NOMO-1 (cell line): ENCODE measurements at regions not wholly inside any gene's neighbourhood (a gene's known extent, or its start where the extent isn't known, plus 50 kb on each side); places are given as distances from the start of the nearest gene placed in this dataset.
"Not testable (repeated sequence)": the region's sequence is repeated elsewhere in the genome, so short reads cannot be mapped to it uniquely, and the experiment has no call there.

Experiments used
- DNase-seq, 2 experiments: peaks; one replicate each; lab custom pipeline; 2025; ENCODE audit not compliant: unreplicated experiment in 2 of 2; lab: John Stamatoyannopoulos, UW

- no peak for DNase-seq
Observed at GRCh38 chr4:83213640-83214039, 71.0 kb downstream of the COQ2 start.

GRCh38 chr4:83212041-83212851 is 72.4 kb downstream of the COQ2 start:
- DNase-seq: no peak

GRCh38 chr4:83209419-83209818 is 75.2 kb downstream of the COQ2 start:
- DNase-seq: no peak

GRCh38 chr4:83208371-83209365 is 75.9 kb downstream of the COQ2 start:
- DNase-seq: no peak

GRCh38 chr4:83207497-83208101 is 77.0 kb downstream of the COQ2 start:
- no peak for DNase-seq

GRCh38 chr4:83205760-83206159 is 78.8 kb downstream of the COQ2 start:
- DNase-seq: no peak

GRCh38 chr4:83204731-83205130 is 79.9 kb downstream of the COQ2 start:
- no peak for DNase-seq

- no peak for DNase-seq
Observed at GRCh38 chr4:83201761-83202160, 82.8 kb downstream of the COQ2 start.

GRCh38 chr4:83197555-83198235 is 83.2 kb upstream of the PLAC8 start:
- peak; percentile 91 to 98 for DNase-seq

GRCh38 chr4:83196921-83197320 is 82.4 kb upstream of the PLAC8 start:
- no peak for DNase-seq

- DNase-seq: no peak
Observed at GRCh38 chr4:83195269-83195668, 80.7 kb upstream of the PLAC8 start.

GRCh38 chr4:83194588-83194987 is 80.1 kb upstream of the PLAC8 start:
- DNase-seq: not testable (repeated sequence)

GRCh38 chr4:83192634-83193033 is 78.1 kb upstream of the PLAC8 start:
- no peak for DNase-seq

- DNase-seq: no peak
Observed at GRCh38 chr4:83191026-83191425, 76.5 kb upstream of the PLAC8 start.

GRCh38 chr4:83189631-83190136 is 75.2 kb upstream of the PLAC8 start:
- no peak for DNase-seq

GRCh38 chr4:83180431-83180968 is 66.0 kb upstream of the PLAC8 start:
- DNase-seq: peak in 1 of 2 experiments; percentile 42

GRCh38 chr4:83179205-83179604 is 64.7 kb upstream of the PLAC8 start:
- DNase-seq: no peak

GRCh38 chr4:83178029-83178428 is 63.5 kb upstream of the PLAC8 start:
- DNase-seq: no peak

GRCh38 chr4:83177182-83177581 is 62.7 kb upstream of the PLAC8 start:
- no peak for DNase-seq

GRCh38 chr4:83174844-83175414 is 60.4 kb upstream of the PLAC8 start:
- DNase-seq: peak in 1 of 2 experiments; percentile 40
